ENCODE measurements at regions not wholly inside any gene's neighbourhood (a gene's known extent, or its start where the extent isn't known, plus 50 kb on each side); places are given as distances from the start of the nearest gene placed in this dataset.

DNA sequence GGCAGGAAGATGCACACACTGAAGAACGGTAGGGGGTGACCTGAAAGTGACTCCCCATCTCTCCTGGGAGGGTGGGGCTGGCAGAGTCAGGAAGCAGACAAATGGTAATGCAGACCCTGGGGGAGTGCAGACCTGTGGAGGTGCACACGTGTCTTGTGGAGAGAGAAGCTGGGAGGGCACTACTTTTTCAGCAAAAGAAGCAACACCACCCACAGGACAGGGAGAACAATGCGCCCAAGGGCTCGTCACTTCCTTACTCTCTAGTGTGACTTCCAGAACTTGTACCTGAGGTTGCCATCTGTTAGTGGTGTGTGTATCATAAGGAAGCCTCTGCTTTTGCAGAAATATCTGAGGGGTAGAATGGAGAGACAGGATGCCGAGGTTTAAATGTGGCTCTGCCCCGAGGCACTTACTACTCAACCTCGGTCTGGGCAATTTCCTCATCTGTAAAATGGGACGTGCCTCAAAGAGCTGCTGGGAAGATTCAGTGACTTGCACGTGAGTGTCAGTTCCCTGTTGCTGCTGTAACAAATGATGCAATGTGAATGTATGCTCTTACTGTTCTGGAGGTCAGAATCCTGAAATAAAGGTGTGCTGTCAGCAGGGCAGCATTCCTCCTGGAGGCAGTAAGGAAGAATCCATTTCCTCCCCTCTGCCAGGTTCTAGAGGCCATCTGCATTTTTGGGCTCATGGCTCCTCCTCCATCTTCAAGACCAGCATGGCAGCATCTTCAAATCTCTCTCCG lies 323.4 kb downstream of the SHANK2 start:
- H3K4me1 ChIP-seq (ENCODE audit: control insufficient read depth, insufficient read depth, low read length): no peaks in the 10 kb centered on the region
- WGBS (ENCODE audit: insufficient coverage): 88% methylated on average over 5 of the region's 10 CpGs
- H3K27ac ChIP-seq (ENCODE audit: low read length): no peak overlapping the region
- H3K36me3 ChIP-seq (ENCODE audit: control insufficient read depth, insufficient read depth, low read length): no peaks in the 10 kb centered on the region
- H3K27me3 ChIP-seq (ENCODE audit: control insufficient read depth, insufficient read depth, low read length): peaks cover 2% of the 10 kb centered on the region
- no peak for DNase-seq
- no peak overlapping the region for H3K4me3 ChIP-seq (ENCODE audit: low read length)
- peaks cover 3% of the 10 kb centered on the region for H3K9me3 ChIP-seq (replicated peaks; ENCODE audit: control insufficient read depth, low read depth, low read length)

GRCh38 chr11:70930215-70930614 lies 322.2 kb downstream of the SHANK2 start:
- Histone ChIP-seq H3K9me3 (replicated peaks; ENCODE audit: control insufficient read depth, low read depth, low read length) (peaks cover 3% of the 10 kb centered on the region), H3K27ac (ENCODE audit: low read length) (no peak overlapping the region), H3K27me3 (ENCODE audit: control insufficient read depth, insufficient read depth, low read length) (peaks cover 2% of the 10 kb centered on the region), H3K4me3 (ENCODE audit: low read length) (no peak overlapping the region), H3K4me1 (ENCODE audit: control insufficient read depth, insufficient read depth, low read length) (no peaks in the 10 kb centered on the region), H3K36me3 (ENCODE audit: control insufficient read depth, insufficient read depth, low read length) (no peaks in the 10 kb centered on the region)
- no peak for DNase-seq
- WGBS (ENCODE audit: insufficient coverage): no CpG with 5 or more reads among the region's 3 CpGs

- WGBS (ENCODE audit: insufficient coverage): 83% methylated on average over 10 of the region's 12 CpGs
- no peak overlapping the region for H3K4me3 ChIP-seq (ENCODE audit: low read length)
- H3K27me3 ChIP-seq (ENCODE audit: control insufficient read depth, insufficient read depth, low read length): no peaks in the 10 kb centered on the region
- no peaks in the 10 kb centered on the region for H3K36me3 ChIP-seq (ENCODE audit: control insufficient read depth, insufficient read depth, low read length)
- DNase-seq: no peak
- H3K9me3 ChIP-seq (replicated peaks; ENCODE audit: control insufficient read depth, low read depth, low read length): no peaks in the 10 kb centered on the region
- H3K4me1 ChIP-seq (ENCODE audit: control insufficient read depth, insufficient read depth, low read length): no peaks in the 10 kb centered on the region
- no peak overlapping the region for H3K27ac ChIP-seq (ENCODE audit: low read length)
Measured at GRCh38 chr11:70931430-70931829, 320.9 kb downstream of the SHANK2 start.

DNA sequence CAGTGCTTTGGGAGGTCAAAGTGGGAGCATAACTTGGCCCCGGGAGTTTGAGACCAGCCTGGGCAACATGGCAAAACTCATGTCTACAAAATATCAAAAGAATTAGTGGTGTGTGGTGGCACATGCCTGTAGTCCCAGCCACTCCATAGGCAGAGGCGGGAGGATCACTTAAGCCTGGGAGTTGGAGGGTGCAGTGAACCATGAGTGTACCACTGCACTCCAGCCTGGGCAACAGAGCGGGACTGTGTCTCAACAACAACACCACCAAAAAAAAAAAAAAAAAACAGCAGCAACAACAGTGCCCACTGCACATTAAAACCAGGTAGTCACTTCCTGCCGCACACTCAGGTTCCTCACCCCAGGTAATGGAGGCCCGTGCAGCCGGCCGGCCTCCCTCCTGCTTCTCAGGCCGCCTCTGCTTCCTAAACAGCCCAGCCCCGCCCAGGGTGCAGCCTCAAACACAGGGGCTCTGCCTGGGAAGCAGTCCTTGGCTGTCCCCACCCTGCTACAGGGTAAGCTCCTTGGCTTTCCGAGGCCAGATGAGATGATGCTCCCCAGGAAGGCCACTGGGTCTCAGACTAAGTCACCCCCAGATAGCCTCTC lies 318.3 kb downstream of the SHANK2 start:
- H3K36me3 ChIP-seq (ENCODE audit: control insufficient read depth, insufficient read depth, low read length): no peaks in the 10 kb centered on the region
- WGBS (ENCODE audit: insufficient coverage): 87% methylated on average over 4 of the region's 10 CpGs
- H3K27me3 ChIP-seq (ENCODE audit: control insufficient read depth, insufficient read depth, low read length): no peaks in the 10 kb centered on the region
- H3K4me3 ChIP-seq (ENCODE audit: low read length): no peak overlapping the region
- no peaks in the 10 kb centered on the region for H3K4me1 ChIP-seq (ENCODE audit: control insufficient read depth, insufficient read depth, low read length)
- DNase-seq: no peak
- H3K27ac ChIP-seq (ENCODE audit: low read length): no peak overlapping the region
- H3K9me3 ChIP-seq (replicated peaks; ENCODE audit: control insufficient read depth, low read depth, low read length): no peaks in the 10 kb centered on the region

DNA sequence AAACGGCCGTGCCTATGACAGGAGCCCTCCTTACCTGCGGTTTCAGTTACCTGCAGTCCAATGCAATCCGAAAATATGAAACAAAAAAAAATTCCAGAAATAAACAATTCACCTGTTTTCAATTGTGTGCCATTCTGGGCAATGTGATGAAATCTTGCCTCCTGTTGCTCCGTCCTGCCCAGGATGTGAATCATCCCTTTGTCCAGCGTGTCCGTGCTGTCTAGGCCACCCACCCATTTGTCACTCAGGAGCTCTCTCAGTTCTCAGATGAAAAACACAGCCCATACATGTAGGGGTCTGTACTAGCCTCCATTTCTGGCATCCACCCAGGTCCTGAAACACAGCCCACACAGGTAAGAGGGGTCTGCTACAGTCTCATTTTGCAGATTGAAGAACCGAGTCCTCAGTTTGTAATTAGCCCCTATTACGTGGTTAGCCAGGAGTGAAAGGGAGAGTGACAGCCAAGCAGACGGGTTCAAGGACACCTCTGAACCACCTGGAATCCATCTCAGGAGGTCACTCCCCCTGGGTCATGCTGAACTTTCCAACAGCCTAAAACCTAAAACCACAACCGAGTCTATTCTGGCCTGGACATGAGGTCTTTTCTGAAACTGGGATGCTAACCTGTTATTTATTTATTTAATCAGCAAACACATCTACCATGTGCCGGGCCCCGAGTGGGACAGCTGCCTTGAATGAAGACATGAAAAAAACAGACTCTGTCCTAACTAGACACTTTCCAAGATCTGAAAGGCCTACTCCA lies 317.2 kb downstream of the SHANK2 start:
- H3K27ac ChIP-seq (ENCODE audit: low read length): no peak overlapping the region
- no peaks in the 10 kb centered on the region for H3K36me3 ChIP-seq (ENCODE audit: control insufficient read depth, insufficient read depth, low read length)
- 66% methylated on average over 7 of the region's 13 CpGs for WGBS (ENCODE audit: insufficient coverage)
- H3K4me3 ChIP-seq (ENCODE audit: low read length): no peak overlapping the region
- DNase-seq: no peak
- no peaks in the 10 kb centered on the region for H3K27me3 ChIP-seq (ENCODE audit: control insufficient read depth, insufficient read depth, low read length)
- no peaks in the 10 kb centered on the region for H3K4me1 ChIP-seq (ENCODE audit: control insufficient read depth, insufficient read depth, low read length)
- H3K9me3 ChIP-seq (replicated peaks; ENCODE audit: control insufficient read depth, low read depth, low read length): no peaks in the 10 kb centered on the region

DNA sequence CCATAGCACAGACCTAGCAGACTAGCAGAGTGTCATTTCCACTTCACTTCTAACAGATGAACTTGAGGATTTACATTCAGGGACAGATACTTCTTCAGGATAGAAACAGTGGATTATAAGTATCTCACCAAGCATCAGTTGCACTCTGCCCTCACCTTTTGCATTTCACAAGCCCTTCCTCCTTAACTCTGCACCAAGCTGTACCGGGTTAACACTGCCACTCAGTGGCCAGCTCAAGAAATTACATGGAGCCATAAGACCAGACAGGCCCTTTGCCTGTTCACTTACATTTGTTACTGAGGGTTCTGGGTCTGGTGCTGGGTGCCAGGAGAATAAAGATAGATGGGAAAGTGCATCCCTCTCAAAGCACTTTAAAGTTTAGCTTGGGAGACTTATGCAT lies 309.8 kb downstream of the SHANK2 start:
- peaks cover 4% of the 10 kb centered on the region for H3K27me3 ChIP-seq (ENCODE audit: control insufficient read depth, insufficient read depth, low read length)
- no peaks in the 10 kb centered on the region for H3K4me1 ChIP-seq (ENCODE audit: control insufficient read depth, insufficient read depth, low read length)
- no peak for DNase-seq
- H3K9me3 ChIP-seq (replicated peaks; ENCODE audit: control insufficient read depth, low read depth, low read length): peaks cover 14% of the 10 kb centered on the region
- no peak overlapping the region for H3K4me3 ChIP-seq (ENCODE audit: low read length)
- H3K27ac ChIP-seq (ENCODE audit: low read length): no peak overlapping the region
- 80% methylated on average over 1 of the region's 1 CpG for WGBS (ENCODE audit: insufficient coverage)
- H3K36me3 ChIP-seq (ENCODE audit: control insufficient read depth, insufficient read depth, low read length): no peaks in the 10 kb centered on the region

GRCh38 chr11:70944141-70944540 lies 308.2 kb downstream of the SHANK2 start:
- H3K4me1 ChIP-seq (ENCODE audit: control insufficient read depth, insufficient read depth, low read length): no peaks in the 10 kb centered on the region
- no peak overlapping the region for H3K4me3 ChIP-seq (ENCODE audit: low read length)
- peaks cover 14% of the 10 kb centered on the region for H3K9me3 ChIP-seq (replicated peaks; ENCODE audit: control insufficient read depth, low read depth, low read length)
- peaks cover 4% of the 10 kb centered on the region for H3K27me3 ChIP-seq (ENCODE audit: control insufficient read depth, insufficient read depth, low read length)
- H3K36me3 ChIP-seq (ENCODE audit: control insufficient read depth, insufficient read depth, low read length): no peaks in the 10 kb centered on the region
- 74% methylated on average over 10 of the region's 11 CpGs for WGBS (ENCODE audit: insufficient coverage)
- DNase-seq: no peak
- no peak overlapping the region for H3K27ac ChIP-seq (ENCODE audit: low read length)

DNA sequence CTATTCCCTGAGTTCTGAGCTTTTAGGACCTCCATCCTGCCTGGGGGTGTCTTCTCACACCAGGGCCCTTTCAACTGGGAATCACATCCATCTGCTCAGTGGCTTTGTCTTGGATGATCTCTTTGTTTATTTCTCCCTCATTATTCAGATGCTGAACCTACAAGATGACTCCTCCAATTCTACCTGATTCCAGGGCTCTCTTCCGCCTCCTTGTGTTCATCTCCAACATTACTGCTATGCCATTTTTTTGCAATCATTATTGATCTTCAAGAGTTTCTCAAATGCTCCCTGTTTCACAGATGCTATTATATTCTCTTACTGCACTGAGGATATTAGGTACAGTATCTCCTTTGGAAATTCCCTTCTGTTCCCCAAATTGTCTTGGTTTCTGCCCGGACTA lies 307.7 kb downstream of the SHANK2 start:
- H3K27me3 ChIP-seq (ENCODE audit: control insufficient read depth, insufficient read depth, low read length): peaks cover 4% of the 10 kb centered on the region
- H3K4me3 ChIP-seq (ENCODE audit: low read length): no peak overlapping the region
- H3K27ac ChIP-seq (ENCODE audit: low read length): no peak overlapping the region
- peaks cover 14% of the 10 kb centered on the region for H3K9me3 ChIP-seq (replicated peaks; ENCODE audit: control insufficient read depth, low read depth, low read length)
- no CpG with 5 or more reads among the region's 2 CpGs for WGBS (ENCODE audit: insufficient coverage)
- no peak for DNase-seq
- H3K4me1 ChIP-seq (ENCODE audit: control insufficient read depth, insufficient read depth, low read length): no peaks in the 10 kb centered on the region
- H3K36me3 ChIP-seq (ENCODE audit: control insufficient read depth, insufficient read depth, low read length): no peaks in the 10 kb centered on the region

DNA sequence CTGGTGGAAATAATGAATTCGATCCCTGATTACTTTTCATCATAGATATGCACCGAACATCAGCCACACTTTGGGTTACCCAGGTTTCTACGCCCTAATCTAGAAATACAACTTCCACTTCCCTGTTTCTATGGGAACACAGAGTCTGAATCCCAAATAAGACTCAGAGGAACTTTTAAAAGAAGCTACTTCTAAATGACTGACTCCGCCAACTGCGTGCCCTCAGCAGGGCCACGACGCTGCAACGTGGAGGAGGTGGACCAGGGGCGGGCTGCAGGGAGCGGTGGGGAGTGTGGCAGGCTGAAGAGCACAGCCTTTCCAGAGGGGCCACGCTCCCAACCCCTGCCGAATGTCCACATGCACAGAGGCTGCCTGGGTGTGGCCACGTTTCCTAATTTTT lies 304.0 kb downstream of the SHANK2 start:
- 81% methylated on average over 11 of the region's 13 CpGs for WGBS (ENCODE audit: insufficient coverage)
- H3K36me3 ChIP-seq (ENCODE audit: control insufficient read depth, insufficient read depth, low read length): no peaks in the 10 kb centered on the region
- no peak for DNase-seq

DNA sequence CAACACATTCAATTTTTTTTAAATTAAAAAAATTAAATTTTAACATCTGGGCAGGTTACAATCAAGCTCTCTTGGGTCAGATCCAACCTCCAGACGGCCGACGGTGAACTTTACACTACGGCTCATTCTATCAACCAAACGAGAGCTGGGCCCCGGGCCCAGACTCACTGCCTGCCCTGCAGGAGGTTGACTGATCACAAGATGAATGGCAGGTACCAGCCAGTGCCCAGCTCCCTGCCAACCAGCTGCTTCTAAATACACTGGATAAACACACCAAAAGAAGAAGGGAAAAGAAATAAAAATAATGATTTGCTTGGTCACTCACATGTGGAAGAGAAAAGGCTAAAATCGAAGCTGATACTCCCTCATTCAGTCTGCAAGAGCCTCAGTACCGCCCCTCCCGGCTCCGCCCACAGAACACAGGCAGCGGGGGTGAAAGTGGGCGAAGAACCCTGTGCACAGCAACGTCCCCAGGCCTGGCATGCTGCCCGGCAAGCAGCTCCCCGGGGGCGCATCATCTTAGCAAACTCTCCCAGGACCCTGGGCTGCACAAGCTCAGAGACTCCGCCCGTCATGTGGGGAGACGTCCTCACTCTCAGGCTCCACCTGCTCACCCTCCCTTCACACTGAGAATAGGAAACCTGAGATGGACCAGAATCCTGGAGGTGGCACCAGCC lies 303.4 kb downstream of the SHANK2 start:
- Histone ChIP-seq H3K36me3 (ENCODE audit: control insufficient read depth, insufficient read depth, low read length) (no peaks in the 10 kb centered on the region), H3K27ac (ENCODE audit: low read length) (no peak overlapping the region), H3K27me3 (ENCODE audit: control insufficient read depth, insufficient read depth, low read length) (no peaks in the 10 kb centered on the region), H3K9me3 (replicated peaks; ENCODE audit: control insufficient read depth, low read depth, low read length) (no peaks in the 10 kb centered on the region), H3K4me3 (ENCODE audit: low read length) (no peak overlapping the region), H3K4me1 (ENCODE audit: control insufficient read depth, insufficient read depth, low read length) (no peaks in the 10 kb centered on the region)
- DNase-seq: no peak
- WGBS (ENCODE audit: insufficient coverage): 55% methylated on average over 17 of the region's 19 CpGs

More for the DNA sequence above, 304.0 kb downstream of the SHANK2 start:
- Histone ChIP-seq H3K4me1 (ENCODE audit: control insufficient read depth, insufficient read depth, low read length) (no peaks in the 10 kb centered on the region), H3K9me3 (replicated peaks; ENCODE audit: control insufficient read depth, low read depth, low read length) (peaks cover under 1% of the 10 kb centered on the region), H3K4me3 (ENCODE audit: low read length) (no peak overlapping the region), H3K27ac (ENCODE audit: low read length) (no peak overlapping the region), H3K27me3 (ENCODE audit: control insufficient read depth, insufficient read depth, low read length) (no peaks in the 10 kb centered on the region)
